AG20443 (cell line): ENCODE measurements at regions not wholly inside any gene's neighbourhood (a gene's known extent, or its start where the extent isn't known, plus 50 kb on each side); places are given as distances from the start of the nearest gene placed in this dataset.
"Not testable (repeated sequence)": the region's sequence is repeated elsewhere in the genome, so short reads cannot be mapped to it uniquely, and the experiment has no call there.

ENCODE experiments used
- DNase-seq: peaks from one replicate; pipeline ENCODE4 v3.0.0; 2012; ENCODE audit warnings: low spot score, mixed read lengths

GRCh38 chr13:24563087-24563486 is 50.5 kb upstream of the PARP4 start:
- DNase-seq: no peak

- peak; percentile 5 for DNase-seq
Measured at GRCh38 chr13:24563971-24564370, 51.4 kb upstream of the PARP4 start.

GRCh38 chr13:24564881-24565280 is 52.3 kb upstream of the PARP4 start:
- DNase-seq: no peak

GRCh38 chr13:24567593-24567992 is 55.0 kb upstream of the PARP4 start:
- not testable (repeated sequence) for DNase-seq

GRCh38 chr13:24574847-24575246 is 62.3 kb upstream of the PARP4 start:
- DNase-seq: no peak

GRCh38 chr13:24580315-24580714 is 67.7 kb upstream of the PARP4 start:
- not testable (repeated sequence) for DNase-seq

- not testable (repeated sequence) for DNase-seq
Measured at GRCh38 chr13:24581578-24581977, 69.0 kb upstream of the PARP4 start.

- DNase-seq: not testable (repeated sequence)
Measured at GRCh38 chr13:24591697-24592096, 79.1 kb upstream of the PARP4 start.

GRCh38 chr13:24597906-24598670 is 82.1 kb upstream of the ATP12A start:
- not testable (repeated sequence) for DNase-seq

- DNase-seq: not testable (repeated sequence)
Measured at GRCh38 chr13:24599019-24599791, 81.0 kb upstream of the ATP12A start.

- DNase-seq: no peak
Measured at GRCh38 chr13:24605923-24606372, 74.3 kb upstream of the ATP12A start.

- DNase-seq: no peak
Measured at GRCh38 chr13:24606486-24607170, 73.6 kb upstream of the ATP12A start.

- no peak for DNase-seq
Measured at GRCh38 chr13:24610956-24611355, 69.3 kb upstream of the ATP12A start.

GRCh38 chr13:24612726-24613125 is 67.5 kb upstream of the ATP12A start:
- no peak for DNase-seq

- no peak for DNase-seq
Measured at GRCh38 chr13:24613128-24613527, 67.1 kb upstream of the ATP12A start.

GRCh38 chr13:24613755-24614154 is 66.5 kb upstream of the ATP12A start:
- DNase-seq: peak; percentile 4

GRCh38 chr13:24614306-24615080 is 65.7 kb upstream of the ATP12A start:
- peak; percentile 3 for DNase-seq

- peak; percentile 2 for DNase-seq
Measured at GRCh38 chr13:24615114-24615513, 65.1 kb upstream of the ATP12A start.

- peak; percentile 2 for DNase-seq
Measured at GRCh38 chr13:24615911-24616472, 64.2 kb upstream of the ATP12A start.

GRCh38 chr13:24616514-24616913 is 63.7 kb upstream of the ATP12A start:
- DNase-seq: no peak

- no peak for DNase-seq
Measured at GRCh38 chr13:24617256-24618010, 62.8 kb upstream of the ATP12A start.
